Stimulated activated naive CD4-positive, alpha-beta T cell (primary cell): ENCODE measurements at regions not wholly inside any gene's neighbourhood (a gene's known extent, or its start where the extent isn't known, plus 50 kb on each side); places are given as distances from the start of the nearest gene placed in this dataset.
"Not testable (repeated sequence)": the region's sequence is repeated elsewhere in the genome, so short reads cannot be mapped to it uniquely, and the experiment has no call there.

Experiments used
- DNase-seq, 6 experiments: peaks; one replicate each; lab custom pipeline; 2025; lab: John Stamatoyannopoulos, UW

GRCh38 chr20:1825938-1826445, 69.2 kb upstream of the SIRPA start:
- no peak for DNase-seq

GRCh38 chr20:1825507-1825906, 69.7 kb upstream of the SIRPA start:
- no peak for DNase-seq

GRCh38 chr20:1824834-1825233, 70.4 kb upstream of the SIRPA start:
- DNase-seq, result no peak

- DNase-seq, result no peak
These were observed 71.0 kb upstream of the SIRPA start for GRCh38 chr20:1824181-1824580.

GRCh38 chr20:1823450-1823844, 71.8 kb upstream of the SIRPA start:
- DNase-seq, result no peak

GRCh38 chr20:1822564-1823449, 72.4 kb upstream of the SIRPA start:
- DNase-seq, result no peak

GRCh38 chr20:1820138-1821079, 74.8 kb upstream of the SIRPA start:
- DNase-seq, result no peak

GRCh38 chr20:1819311-1820137, 75.7 kb upstream of the SIRPA start:
- no peak for DNase-seq

GRCh38 chr20:1818895-1819294, 76.3 kb upstream of the SIRPA start:
- no peak for DNase-seq

GRCh38 chr20:1818247-1818840, 76.9 kb upstream of the SIRPA start:
- DNase-seq, result no peak

GRCh38 chr20:1817577-1818211, 77.5 kb upstream of the SIRPA start:
- DNase-seq, result no peak

- DNase-seq, result peak in 1 of 6 experiments; percentile 13
These were observed 78.5 kb upstream of the SIRPA start for GRCh38 chr20:1816384-1817381.

GRCh38 chr20:1815502-1816085, 79.6 kb upstream of the SIRPA start:
- no peak for DNase-seq

- DNase-seq, result not testable (repeated sequence)
These were observed 80.3 kb upstream of the SIRPA start for GRCh38 chr20:1814861-1815260.

- DNase-seq, result no peak
These were observed 81.3 kb upstream of the SIRPA start for GRCh38 chr20:1813674-1814635.

- DNase-seq, result no peak
These were observed 82.1 kb upstream of the SIRPA start for GRCh38 chr20:1813101-1813529.

GRCh38 chr20:1811621-1812498, 83.3 kb upstream of the SIRPA start:
- no peak for DNase-seq
